ENCODE measurements at regions not wholly inside any gene's neighbourhood (a gene's known extent, or its start where the extent isn't known, plus 50 kb on each side); places are given as distances from the start of the nearest gene placed in this dataset.

- no peak for DNase-seq
These were observed 254.7 kb downstream of the KLF12 start for GRCh38 chr13:73879346-73880015.

GRCh38 chr13:73877399-73877798 is 256.8 kb downstream of the KLF12 start:
- DNase-seq: no peak

- DNase-seq: no peak
These were observed 257.9 kb downstream of the KLF12 start for GRCh38 chr13:73876323-73876722.

GRCh38 chr13:73873940-73874830 is 260.0 kb downstream of the KLF12 start:
- no peak for DNase-seq

- DNase-seq: no peak
These were observed 261.8 kb downstream of the KLF12 start for GRCh38 chr13:73872397-73872796.

GRCh38 chr13:73870970-73871935 is 263.0 kb downstream of the KLF12 start:
- peak; percentile 21 for DNase-seq

- no peak for DNase-seq
These were observed 264.0 kb downstream of the KLF12 start for GRCh38 chr13:73870036-73870741.

- DNase-seq: no peak
These were observed 269.2 kb downstream of the KLF12 start for GRCh38 chr13:73865027-73865426.

GRCh38 chr13:73861136-73861535 is 273.1 kb downstream of the KLF12 start:
- DNase-seq: no peak

GRCh38 chr13:73860501-73860900 is 273.7 kb downstream of the KLF12 start:
- DNase-seq: no peak

GRCh38 chr13:73859841-73860240 is 274.4 kb downstream of the KLF12 start:
- DNase-seq: no peak

- DNase-seq: no peak
These were observed 277.1 kb downstream of the KLF12 start for GRCh38 chr13:73857106-73857505.

- DNase-seq: no peak
These were observed 283.1 kb downstream of the KLF12 start for GRCh38 chr13:73851104-73851503.

GRCh38 chr13:73850104-73850873 is 283.9 kb downstream of the KLF12 start:
- no peak for DNase-seq

GRCh38 chr13:73849292-73849691 is 284.9 kb downstream of the KLF12 start:
- DNase-seq: peak; percentile 48

GRCh38 chr13:73844986-73845385 is 289.2 kb downstream of the KLF12 start:
- DNase-seq: no peak

- DNase-seq: no peak
These were observed 291.6 kb downstream of the KLF12 start for GRCh38 chr13:73842626-73843025.

GRCh38 chr13:73842184-73842583 is 292.0 kb downstream of the KLF12 start:
- no peak for DNase-seq

GRCh38 chr13:73837147-73837546 is 297.1 kb downstream of the KLF12 start:
- DNase-seq: no peak

- no peak for DNase-seq
These were observed 299.0 kb downstream of the KLF12 start for GRCh38 chr13:73835138-73835721.

Data from CD4-positive, alpha-beta T cell treated with Interleukin-17A for 4 hours (primary cell).